H9 (cell line): ENCODE measurements at regions not wholly inside any gene's neighbourhood (a gene's known extent, or its start where the extent isn't known, plus 50 kb on each side); places are given as distances from the start of the nearest gene placed in this dataset.

Experiments used
- DNase-seq: peaks from one replicate; pipeline ENCODE4 v3.0.0-alpha.2; 2017
- H2AFZ ChIP-seq: one replicate; pipeline ENCODE4 v1.6.1; 2013; ENCODE audit warnings: mild to moderate bottlenecking, low read length, control low read depth, moderate library complexity
- H2AK5ac ChIP-seq: 2 replicates; pipeline ENCODE4 v1.6.1; 2013; ENCODE audit warnings: low read length, control low read depth, mixed read lengths; ENCODE audit not compliant: insufficient read length
- H2BK120ac ChIP-seq: one replicate; pipeline ENCODE4 v1.6.1; 2013; ENCODE audit warnings: low read depth, mild to moderate bottlenecking, low read length, control low read depth, inconsistent platforms; ENCODE audit not compliant: poor library complexity, severe bottlenecking
- H2BK12ac ChIP-seq: 2 replicates; pipeline ENCODE4 v1.6.1; 2013; ENCODE audit warnings: low read length, control low read depth, mixed read lengths, low read depth; ENCODE audit not compliant: insufficient read length
- H2BK15ac ChIP-seq: 2 replicates; pipeline ENCODE4 v1.6.1; 2013; ENCODE audit warnings: low read depth, low read length, control low read depth
- H2BK20ac ChIP-seq: one replicate; pipeline ENCODE4 v1.6.1; 2013; ENCODE audit warnings: low read depth, mild to moderate bottlenecking, low read length, control low read depth, inconsistent platforms; ENCODE audit not compliant: poor library complexity, severe bottlenecking
- H2BK5ac ChIP-seq: 2 replicates; pipeline ENCODE4 v1.6.1; 2013; ENCODE audit warnings: low read length, control low read depth, mixed read lengths; ENCODE audit not compliant: insufficient read length
- H3K14ac ChIP-seq: 2 replicates; pipeline ENCODE4 v1.6.1; 2013; ENCODE audit warnings: low read length, control low read depth; ENCODE audit not compliant: insufficient read depth
- H3K18ac ChIP-seq: 2 replicates; pipeline ENCODE4 v1.6.1; 2013; ENCODE audit warnings: low read depth, mild to moderate bottlenecking, mixed read lengths, low read length, control low read depth; ENCODE audit not compliant: insufficient read length
- H3K23ac ChIP-seq: 2 replicates; pipeline ENCODE4 v1.6.1; 2013; ENCODE audit warnings: low read length, control low read depth, mixed read lengths, low read depth; ENCODE audit not compliant: insufficient read length
- H3K23me2 ChIP-seq: 2 replicates; pipeline ENCODE4 v1.6.1; 2013; ENCODE audit warnings: low read depth, mild to moderate bottlenecking, mixed read lengths, low read length, control low read depth; ENCODE audit not compliant: insufficient read length, poor library complexity, severe bottlenecking
- H3K27ac ChIP-seq: 2 replicates; pipeline ENCODE4 v1.5.1; 2013; ENCODE audit warnings: low read length, control low read depth, mixed read lengths, low read depth; ENCODE audit not compliant: insufficient read length
- H3K27me3 ChIP-seq: 2 replicates; pipeline ENCODE4 v1.6.1; 2013; ENCODE audit warnings: low read length, control low read depth, inconsistent platforms; ENCODE audit not compliant: insufficient read depth
- H3K4ac ChIP-seq: 2 replicates; pipeline ENCODE4 v1.6.1; 2013; ENCODE audit warnings: low read depth, mild to moderate bottlenecking, control low read depth, inconsistent platforms, low read length, moderate library complexity
- H3K4me1 ChIP-seq: 2 replicates; pipeline ENCODE4 v1.6.1; 2013; ENCODE audit warnings: low read length, control low read depth, inconsistent platforms; ENCODE audit not compliant: insufficient read depth
- H3K4me2 ChIP-seq: 2 replicates; pipeline ENCODE4 v1.6.1; 2013; ENCODE audit warnings: low read length, control low read depth, mixed read lengths; ENCODE audit not compliant: insufficient read length, insufficient read depth
- H3K56ac ChIP-seq: 2 replicates; pipeline ENCODE4 v1.6.1; 2013; ENCODE audit warnings: low read depth, mild to moderate bottlenecking, mixed read lengths, low read length, control low read depth; ENCODE audit not compliant: insufficient read length
- H3K79me1 ChIP-seq: 2 replicates; pipeline ENCODE4 v1.6.1; 2013; ENCODE audit warnings: low read depth, mild to moderate bottlenecking, moderate library complexity, low read length, control low read depth, inconsistent platforms; ENCODE audit not compliant: insufficient read depth, poor library complexity, severe bottlenecking
- H3K79me2 ChIP-seq: 2 replicates; pipeline ENCODE4 v1.6.1; 2013; ENCODE audit warnings: low read length, control low read depth, inconsistent platforms; ENCODE audit not compliant: insufficient read depth
- H3K9ac ChIP-seq: 2 replicates; pipeline ENCODE4 v1.6.1; 2013; ENCODE audit warnings: low read length, control low read depth, mixed read lengths; ENCODE audit not compliant: insufficient read length; ENCODE audit errors: extremely low read depth
- H3K9me3 ChIP-seq: one replicate; pipeline ENCODE4 v1.6.1; 2013; ENCODE audit warnings: low read depth, low read length, inconsistent platforms; ENCODE audit not compliant: control insufficient read depth
- H3T11ph ChIP-seq: one replicate; pipeline ENCODE4 v1.6.1; 2013; ENCODE audit warnings: mild to moderate bottlenecking, low read length, control low read depth, inconsistent platforms
- H4K20me1 ChIP-seq: one replicate; pipeline ENCODE4 v1.6.1; 2013; ENCODE audit not compliant: control insufficient read depth, insufficient read length, insufficient read depth
- H4K5ac ChIP-seq: 2 replicates; pipeline ENCODE4 v1.6.1; 2013; ENCODE audit warnings: low read depth, mild to moderate bottlenecking, mixed read lengths, low read length, control low read depth; ENCODE audit not compliant: insufficient read length
- H4K8ac ChIP-seq: replicated peaks from 2 replicates; pipeline ENCODE4 v1.6.1; 2013; ENCODE audit warnings: low read length, control low read depth, mixed read lengths, low read depth; ENCODE audit not compliant: insufficient read length
- H4K91ac ChIP-seq: 2 replicates; pipeline ENCODE4 v1.6.1; 2013; ENCODE audit warnings: low read depth, mild to moderate bottlenecking, moderate library complexity, mixed read lengths, low read length, control low read depth; ENCODE audit not compliant: insufficient read length
- H3K27ac Mint-ChIP-seq, 3 experiments: 2 replicates in 2 of 3; 3 replicates in 1 of 3; pipeline ENCODE4 v1.8.0; 2020 to 2021; ENCODE audit warnings: mixed read lengths in 3 of 3, mild to moderate bottlenecking in 1 of 3, moderate library complexity in 1 of 3
- H3K27me3 Mint-ChIP-seq: 2 replicates; pipeline ENCODE4 v1.8.0; 2021; ENCODE audit warnings: low read depth, mild to moderate bottlenecking, moderate library complexity, mixed read lengths
- H3K36me3 Mint-ChIP-seq, 3 experiments: 2 replicates in 2 of 3; 3 replicates in 1 of 3; pipeline ENCODE4 v1.8.0; 2020 to 2021; ENCODE audit warnings: low read depth in 3 of 3, mixed read lengths in 3 of 3; ENCODE audit not compliant: insufficient read depth in 1 of 3
- H3K4me1 Mint-ChIP-seq, 2 experiments: 2 replicates each; pipeline ENCODE4 v1.8.0; 2020; ENCODE audit warnings: mixed read lengths in 2 of 2
- H3K4me3 Mint-ChIP-seq, 2 experiments: 2 replicates in 1 of 2; 3 replicates in 1 of 2; pipeline ENCODE4 v1.8.0; 2020 to 2021; ENCODE audit warnings: mild to moderate bottlenecking in 2 of 2, mixed read lengths in 2 of 2, moderate library complexity in 1 of 2
- H3K9me3 Mint-ChIP-seq, 2 experiments: 2 replicates in 1 of 2; 3 replicates in 1 of 2; pipeline ENCODE4 v1.8.0; 2020; ENCODE audit warnings: mild to moderate bottlenecking in 2 of 2, mixed read lengths in 2 of 2, moderate library complexity in 1 of 2
- WGBS: extraction: QIAGEN DNeasy Blood & Tissue Kit; methylation state at CpG from one replicate; pipeline ENCODE4 v1.1.7; 2013; ENCODE audit warnings: missing lambda C conversion rate, low lambda C conversion rate, mixed read lengths; ENCODE audit not compliant: insufficient read length; ENCODE audit errors: extremely low coverage; 5-methylcytosine and 5-hydroxymethylcytosine counted together
- TF ChIP-seq, protein P1 (sequence below): fragments of 200-600 bp; sonication (generic); conservative IDR thresholded peaks from 3 replicates; pipeline ENCODE4 v1.8.0; 2021; ENCODE audit warnings: antibody characterized with exemption, mild to moderate bottlenecking

DNA sequence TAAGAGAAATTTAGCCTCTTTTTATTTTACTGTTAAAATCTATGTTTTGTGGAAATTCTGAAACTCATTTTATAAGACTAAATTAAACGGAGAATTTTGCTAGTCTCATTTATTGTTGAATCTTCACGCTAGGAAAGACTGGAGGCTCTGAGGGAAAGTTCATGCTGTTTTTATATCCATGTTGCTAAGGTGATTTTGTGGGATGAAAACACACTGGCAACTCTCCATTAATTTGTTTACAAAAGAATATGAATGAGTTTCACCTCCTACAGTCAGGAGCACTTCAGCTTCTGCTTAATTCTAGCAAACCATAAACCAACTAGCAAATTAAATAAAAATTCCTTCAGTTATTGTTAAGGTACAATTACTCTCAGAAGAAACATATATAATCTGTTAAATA lies 195.4 kb downstream of the RAP2B start:
- no peak overlapping the region for H3K14ac ChIP-seq
- no peak overlapping the region for H3K23ac ChIP-seq
- Mint-ChIP-seq H3K36me3 (no peaks in the 10 kb centered on the region), H3K9me3 (peaks cover 0 to under 1% of the 10 kb centered on the region in 2 experiments; a peak in 1 of 5 replicates), H3K27me3 (peaks cover 10% of the 10 kb centered on the region), H3K27ac (no peak overlapping the region), H3K4me1 (peaks cover 8 to 9% of the 10 kb centered on the region in 2 experiments), H3K4me3 (no peak overlapping the region)
- no peak overlapping the region for H4K8ac ChIP-seq
- no peak overlapping the region for H3K9ac ChIP-seq
- H3K4me2 ChIP-seq, result no peak overlapping the region
- no peak overlapping the region for H2BK20ac ChIP-seq
- H3K27ac ChIP-seq, result no peak overlapping the region
- no peaks in the 10 kb centered on the region for H4K20me1 ChIP-seq
- H2BK15ac ChIP-seq, result no peak overlapping the region
- DNase-seq, result no peak
- no peaks in the 10 kb centered on the region for H3K79me1 ChIP-seq
- no peak overlapping the region for H2AK5ac ChIP-seq
- H2BK5ac ChIP-seq, result no peak overlapping the region
- H3K9me3 ChIP-seq, result no peaks in the 10 kb centered on the region
- H2BK120ac ChIP-seq, result no peak overlapping the region
- no peak overlapping the region for H2AFZ ChIP-seq
- H3K18ac ChIP-seq, result no peak overlapping the region
- peaks cover 3% of the 10 kb centered on the region; the same call in 1 of the 2 replicates for H3K4me1 ChIP-seq
- no peaks in the 10 kb centered on the region for H3K23me2 ChIP-seq
- H3T11ph ChIP-seq, result no peak overlapping the region
- H3K4ac ChIP-seq, result no peak overlapping the region
- TF ChIP-seq, protein P1, sequence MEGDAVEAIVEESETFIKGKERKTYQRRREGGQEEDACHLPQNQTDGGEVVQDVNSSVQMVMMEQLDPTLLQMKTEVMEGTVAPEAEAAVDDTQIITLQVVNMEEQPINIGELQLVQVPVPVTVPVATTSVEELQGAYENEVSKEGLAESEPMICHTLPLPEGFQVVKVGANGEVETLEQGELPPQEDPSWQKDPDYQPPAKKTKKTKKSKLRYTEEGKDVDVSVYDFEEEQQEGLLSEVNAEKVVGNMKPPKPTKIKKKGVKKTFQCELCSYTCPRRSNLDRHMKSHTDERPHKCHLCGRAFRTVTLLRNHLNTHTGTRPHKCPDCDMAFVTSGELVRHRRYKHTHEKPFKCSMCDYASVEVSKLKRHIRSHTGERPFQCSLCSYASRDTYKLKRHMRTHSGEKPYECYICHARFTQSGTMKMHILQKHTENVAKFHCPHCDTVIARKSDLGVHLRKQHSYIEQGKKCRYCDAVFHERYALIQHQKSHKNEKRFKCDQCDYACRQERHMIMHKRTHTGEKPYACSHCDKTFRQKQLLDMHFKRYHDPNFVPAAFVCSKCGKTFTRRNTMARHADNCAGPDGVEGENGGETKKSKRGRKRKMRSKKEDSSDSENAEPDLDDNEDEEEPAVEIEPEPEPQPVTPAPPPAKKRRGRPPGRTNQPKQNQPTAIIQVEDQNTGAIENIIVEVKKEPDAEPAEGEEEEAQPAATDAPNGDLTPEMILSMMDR, result no peak
- no peak overlapping the region for H2BK12ac ChIP-seq
- no CpG with 5 or more reads among the region's 2 CpGs for WGBS
- no peaks in the 10 kb centered on the region for H3K79me2 ChIP-seq
- H3K27me3 ChIP-seq, result no peaks in the 10 kb centered on the region
- no peak overlapping the region for H3K56ac ChIP-seq
- H4K5ac ChIP-seq, result no peak overlapping the region
- H4K91ac ChIP-seq, result no peak overlapping the region
